ENCODE measurements at regions not wholly inside any gene's neighbourhood (a gene's known extent, or its start where the extent isn't known, plus 50 kb on each side); places are given as distances from the start of the nearest gene placed in this dataset.

DNA sequence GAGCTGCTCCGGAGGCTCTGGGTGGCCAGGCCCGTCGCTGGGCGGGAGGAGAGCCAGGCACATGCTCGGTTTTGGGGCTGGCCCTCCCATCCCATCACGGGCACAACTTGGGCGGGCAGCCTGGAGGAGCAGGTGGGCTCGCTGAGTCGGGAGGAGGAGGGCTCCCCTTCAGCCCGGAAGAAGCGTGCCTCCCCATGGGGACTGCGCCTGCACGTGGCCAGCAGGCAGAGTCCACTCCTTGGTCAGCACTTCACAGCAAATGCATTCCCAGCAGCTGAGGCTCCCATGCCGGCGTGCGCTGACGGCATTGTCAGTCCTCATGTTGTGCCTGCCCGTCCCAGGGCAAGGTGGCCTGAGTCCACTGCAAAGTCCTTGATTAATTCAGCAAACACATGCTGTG is 1281.7 kb downstream of the BRD1 start:
- Histone ChIP-seq H3K9me3 (ENCODE audit: low read depth) (no peaks in the 10 kb centered on the region), H3K4me1 (ENCODE audit: low read depth) (no peaks in the 10 kb centered on the region), H3K27me3 (no peaks in the 10 kb centered on the region), H3K4me3 (no peak overlapping the region), H3K36me3 (no peaks in the 10 kb centered on the region), H3K27ac (no peak overlapping the region)
- no peak for DNase-seq (ENCODE audit: low read depth in 1 of 2, low spot score in 1 of 2)
- TF ChIP-seq, protein P1, sequence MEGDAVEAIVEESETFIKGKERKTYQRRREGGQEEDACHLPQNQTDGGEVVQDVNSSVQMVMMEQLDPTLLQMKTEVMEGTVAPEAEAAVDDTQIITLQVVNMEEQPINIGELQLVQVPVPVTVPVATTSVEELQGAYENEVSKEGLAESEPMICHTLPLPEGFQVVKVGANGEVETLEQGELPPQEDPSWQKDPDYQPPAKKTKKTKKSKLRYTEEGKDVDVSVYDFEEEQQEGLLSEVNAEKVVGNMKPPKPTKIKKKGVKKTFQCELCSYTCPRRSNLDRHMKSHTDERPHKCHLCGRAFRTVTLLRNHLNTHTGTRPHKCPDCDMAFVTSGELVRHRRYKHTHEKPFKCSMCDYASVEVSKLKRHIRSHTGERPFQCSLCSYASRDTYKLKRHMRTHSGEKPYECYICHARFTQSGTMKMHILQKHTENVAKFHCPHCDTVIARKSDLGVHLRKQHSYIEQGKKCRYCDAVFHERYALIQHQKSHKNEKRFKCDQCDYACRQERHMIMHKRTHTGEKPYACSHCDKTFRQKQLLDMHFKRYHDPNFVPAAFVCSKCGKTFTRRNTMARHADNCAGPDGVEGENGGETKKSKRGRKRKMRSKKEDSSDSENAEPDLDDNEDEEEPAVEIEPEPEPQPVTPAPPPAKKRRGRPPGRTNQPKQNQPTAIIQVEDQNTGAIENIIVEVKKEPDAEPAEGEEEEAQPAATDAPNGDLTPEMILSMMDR (IDR thresholded peaks at IDR 0.05; ENCODE audit: low read depth, low read length), result no peak

DNA sequence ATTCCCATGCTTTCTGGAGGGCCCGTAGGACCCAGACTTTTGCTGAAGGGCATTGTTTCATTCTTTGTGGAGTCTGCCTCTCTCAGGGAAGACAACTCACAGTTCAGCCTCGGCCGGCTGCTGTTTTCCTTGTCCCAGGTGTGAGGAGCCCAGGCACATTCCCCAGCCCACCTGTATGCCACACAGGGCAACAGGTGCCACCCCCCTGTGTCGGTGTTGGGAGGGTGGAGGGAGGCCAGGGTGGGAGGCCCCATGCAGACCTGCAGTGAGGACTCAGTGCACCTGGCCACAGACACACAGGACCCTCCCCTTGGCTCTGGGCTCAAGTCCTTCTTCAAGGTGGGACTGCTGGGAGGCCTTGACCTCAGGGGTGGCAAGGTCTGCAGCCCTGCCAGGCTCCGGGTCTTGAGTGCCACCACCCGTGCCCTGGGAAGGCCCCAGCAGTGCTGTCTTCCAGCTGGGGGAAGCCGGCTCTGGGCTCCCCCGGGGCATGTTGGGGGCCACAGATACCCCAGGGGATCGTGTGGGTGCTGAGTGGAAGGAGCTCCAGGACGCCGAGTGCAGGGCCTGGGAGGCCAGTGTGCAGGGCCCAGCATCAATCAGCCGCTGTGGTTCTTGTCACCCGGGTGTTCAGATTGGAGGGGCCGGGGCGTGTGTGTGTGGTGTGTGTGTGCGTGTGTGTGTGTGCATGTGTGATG is 1286.1 kb downstream of the BRD1 start:
- TF ChIP-seq, protein P1 (IDR thresholded peaks at IDR 0.05; ENCODE audit: low read depth, low read length), result no peak
- H3K36me3 ChIP-seq, result no peaks in the 10 kb centered on the region
- no peak overlapping the region for H3K4me3 ChIP-seq
- H3K27ac ChIP-seq, result no peak overlapping the region
- H3K9me3 ChIP-seq (ENCODE audit: low read depth), result no peaks in the 10 kb centered on the region
- no peaks in the 10 kb centered on the region for H3K4me1 ChIP-seq (ENCODE audit: low read depth)
- H3K27me3 ChIP-seq, result no peaks in the 10 kb centered on the region
- DNase-seq (ENCODE audit: low read depth in 1 of 2, low spot score in 1 of 2), result no peak

DNA sequence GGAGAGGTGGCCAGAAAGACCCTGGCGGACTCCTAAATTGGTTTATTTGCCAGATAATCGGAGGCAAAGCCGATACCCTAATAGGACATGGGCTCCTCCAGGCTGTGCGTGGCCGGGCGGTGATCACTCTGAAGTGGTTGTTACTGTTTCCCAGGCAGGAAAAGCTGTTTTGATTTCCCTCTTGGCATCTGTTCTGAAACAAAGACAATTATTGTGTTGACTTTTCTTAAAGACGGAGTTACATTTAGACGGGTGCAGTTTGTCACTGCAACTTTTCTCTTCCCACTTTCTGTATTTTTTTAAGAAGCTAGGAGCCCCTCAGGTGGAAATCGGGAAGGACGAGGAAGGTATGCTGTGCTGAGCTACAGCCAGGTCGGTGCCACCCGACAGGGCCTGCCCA is 1288.4 kb downstream of the BRD1 start:
- Histone ChIP-seq H3K36me3 (no peaks in the 10 kb centered on the region), H3K4me1 (ENCODE audit: low read depth) (no peaks in the 10 kb centered on the region), H3K27me3 (no peaks in the 10 kb centered on the region), H3K27ac (no peak overlapping the region), H3K9me3 (ENCODE audit: low read depth) (no peaks in the 10 kb centered on the region), H3K4me3 (no peak overlapping the region)
- TF ChIP-seq, protein P1 (IDR thresholded peaks at IDR 0.05; ENCODE audit: low read depth, low read length), result no peak
- DNase-seq (ENCODE audit: low read depth in 1 of 2, low spot score in 1 of 2), result no peak

DNA sequence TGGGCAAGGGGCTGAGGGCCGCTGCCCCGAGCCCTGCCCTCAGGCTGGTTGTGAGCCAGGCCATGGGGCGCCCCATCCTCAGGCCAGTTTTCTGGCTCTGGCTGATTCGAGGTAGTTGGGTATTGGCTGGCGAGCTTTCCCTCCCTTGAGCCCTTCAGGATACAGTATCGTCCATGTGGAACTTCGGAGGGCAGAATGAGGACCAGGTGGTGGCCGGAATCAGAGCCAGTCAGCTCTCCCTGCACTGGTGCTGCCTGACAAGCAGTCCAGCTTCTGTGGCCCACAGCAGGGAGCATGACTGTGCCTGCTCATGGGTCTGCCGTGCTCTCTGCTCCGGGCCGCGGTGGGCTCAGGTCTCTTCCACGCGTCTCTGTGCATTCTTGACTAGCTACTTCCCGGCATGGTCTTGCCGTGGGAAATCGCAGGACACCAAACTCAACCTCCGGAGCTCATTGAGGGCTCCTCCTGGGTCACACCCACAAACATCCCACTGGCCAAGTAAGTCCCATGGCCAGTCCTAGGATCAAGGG is 1289.3 kb downstream of the BRD1 start:
- no peaks in the 10 kb centered on the region for H3K4me1 ChIP-seq (ENCODE audit: low read depth)
- no peaks in the 10 kb centered on the region for H3K27me3 ChIP-seq
- no peaks in the 10 kb centered on the region for H3K36me3 ChIP-seq
- no peak overlapping the region for H3K4me3 ChIP-seq
- TF ChIP-seq, protein P1 (IDR thresholded peaks at IDR 0.05; ENCODE audit: low read depth, low read length), result no peak
- H3K27ac ChIP-seq, result no peak overlapping the region
- no peaks in the 10 kb centered on the region for H3K9me3 ChIP-seq (ENCODE audit: low read depth)
- no peak for DNase-seq (ENCODE audit: low read depth in 1 of 2, low spot score in 1 of 2)

DNA sequence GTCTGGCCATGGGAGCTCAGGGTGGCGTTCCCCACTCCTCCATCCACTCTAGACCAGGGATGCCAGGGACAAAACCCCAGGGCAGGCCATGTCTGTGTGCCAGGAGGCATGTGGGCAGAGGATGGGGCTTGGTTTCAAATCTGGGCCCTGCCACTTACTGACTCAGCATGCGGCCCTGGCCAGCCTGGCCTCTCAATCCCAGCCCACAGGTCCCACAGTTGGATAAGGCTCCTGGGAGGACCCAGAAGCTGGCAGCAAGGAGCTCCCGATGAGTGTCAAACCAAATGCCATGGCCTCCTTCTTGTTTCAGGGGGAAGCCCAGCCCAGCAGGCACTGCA is 1290.4 kb downstream of the BRD1 start:
- Histone ChIP-seq H3K9me3 (ENCODE audit: low read depth) (no peaks in the 10 kb centered on the region), H3K36me3 (no peaks in the 10 kb centered on the region), H3K4me3 (no peak overlapping the region), H3K27ac (no peak overlapping the region), H3K4me1 (ENCODE audit: low read depth) (no peaks in the 10 kb centered on the region), H3K27me3 (no peaks in the 10 kb centered on the region)
- TF ChIP-seq, protein P1 (IDR thresholded peaks at IDR 0.05; ENCODE audit: low read depth, low read length), result no peak
- DNase-seq (ENCODE audit: low read depth in 1 of 2, low spot score in 1 of 2), result no peak
